ENCODE measurements at regions not wholly inside any gene's neighbourhood (a gene's known extent, or its start where the extent isn't known, plus 50 kb on each side); places are given as distances from the start of the nearest gene placed in this dataset.

- no peak overlapping the region for H3K27ac ChIP-seq (ENCODE audit: low read depth, low read length)
- DNase-seq (ENCODE audit: low read depth, low spot score), result no peak
- no peak overlapping the region for H3K4me3 ChIP-seq (ENCODE audit: low read depth, low read length)
- no peaks in the 10 kb centered on the region for H3K27me3 ChIP-seq (ENCODE audit: control insufficient read depth, insufficient read depth, low read length)
- H3K9me3 ChIP-seq (ENCODE audit: control insufficient read depth, insufficient read depth, low read length), result no peaks in the 10 kb centered on the region
- ChIA-PET CTCF (interaction anchor here (1.2 kb wide), 1 partner anchor 450 kb away, joined by 3 read pairs; no protein-coding TSS in a partner anchor), POLR2A (no interaction called here)
- TF ChIP-seq CTCF (IDR thresholded peaks at IDR 0.05; ENCODE audit: low read depth, low read length), result no peak
These were observed 179.2 kb upstream of the PDE3A start for GRCh38 chr12:20188930-20189653.

DNA sequence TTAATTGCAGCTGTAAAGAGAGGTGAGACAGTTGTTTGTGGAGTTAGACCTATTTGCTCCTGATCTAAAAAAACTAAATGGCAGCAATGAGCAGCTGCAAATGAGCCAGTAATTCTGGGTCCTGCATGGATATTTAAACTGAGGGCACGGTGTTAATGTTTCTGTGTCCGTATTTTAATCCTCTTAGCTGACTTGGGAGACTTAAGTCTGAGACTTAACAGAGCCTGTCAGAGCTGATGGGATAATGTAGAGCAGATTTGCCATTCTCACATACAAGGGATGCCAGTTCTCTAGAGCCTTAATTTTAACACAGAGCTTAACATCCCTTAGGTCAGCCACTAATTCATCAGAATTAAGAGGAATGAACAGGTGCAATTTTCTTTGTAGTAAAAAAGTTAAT is 178.6 kb upstream of the PDE3A start:
- no peaks in the 10 kb centered on the region for H3K9me3 ChIP-seq (ENCODE audit: control insufficient read depth, insufficient read depth, low read length)
- H3K27ac ChIP-seq (ENCODE audit: low read depth, low read length), result no peak overlapping the region
- POLR2A ChIA-PET, result no interaction called here
- CTCF ChIA-PET, result interaction anchor here (1.2 kb wide), 1 partner anchor 451 kb away, joined by 3 read pairs; no protein-coding TSS in a partner anchor
- no peak for DNase-seq (ENCODE audit: low read depth, low spot score)
- no peak for TF ChIP-seq CTCF (IDR thresholded peaks at IDR 0.05; ENCODE audit: low read depth, low read length)
- H3K27me3 ChIP-seq (ENCODE audit: control insufficient read depth, insufficient read depth, low read length), result no peaks in the 10 kb centered on the region
- no peak overlapping the region for H3K4me3 ChIP-seq (ENCODE audit: low read depth, low read length)

DNA sequence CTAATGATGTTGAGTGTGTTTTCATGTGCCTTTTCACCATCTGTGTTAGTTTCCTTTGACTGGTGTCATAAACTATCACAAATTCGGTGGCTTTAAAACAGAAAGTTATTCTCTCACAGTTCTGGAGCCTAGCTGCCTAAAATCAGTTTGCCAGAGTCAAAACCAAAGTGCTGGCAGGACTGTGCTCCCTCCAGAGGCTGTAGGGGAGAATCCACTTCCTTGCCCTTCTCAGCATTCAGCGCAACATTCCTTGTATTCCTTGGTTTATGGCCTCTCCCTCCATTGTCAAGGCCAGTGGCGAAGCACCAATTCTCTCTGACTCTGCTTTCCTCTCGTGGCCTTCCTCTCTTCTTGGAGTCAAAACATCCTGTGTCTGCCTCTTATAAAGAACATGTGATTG is 174.2 kb upstream of the PDE3A start:
- Histone ChIP-seq H3K4me3 (ENCODE audit: low read depth, low read length) (no peak overlapping the region), H3K9me3 (ENCODE audit: control insufficient read depth, insufficient read depth, low read length) (no peaks in the 10 kb centered on the region), H3K27ac (ENCODE audit: low read depth, low read length) (no peak overlapping the region), H3K27me3 (ENCODE audit: control insufficient read depth, insufficient read depth, low read length) (no peaks in the 10 kb centered on the region)
- ChIA-PET POLR2A (no interaction called here), CTCF (interaction anchor here (1.3 kb wide), 1 partner anchor 456 kb away, joined by 3 read pairs; no protein-coding TSS in a partner anchor)
- TF ChIP-seq CTCF (IDR thresholded peaks at IDR 0.05; ENCODE audit: low read depth, low read length), result peak; percentile 43
- no peak for DNase-seq (ENCODE audit: low read depth, low spot score)

DNA sequence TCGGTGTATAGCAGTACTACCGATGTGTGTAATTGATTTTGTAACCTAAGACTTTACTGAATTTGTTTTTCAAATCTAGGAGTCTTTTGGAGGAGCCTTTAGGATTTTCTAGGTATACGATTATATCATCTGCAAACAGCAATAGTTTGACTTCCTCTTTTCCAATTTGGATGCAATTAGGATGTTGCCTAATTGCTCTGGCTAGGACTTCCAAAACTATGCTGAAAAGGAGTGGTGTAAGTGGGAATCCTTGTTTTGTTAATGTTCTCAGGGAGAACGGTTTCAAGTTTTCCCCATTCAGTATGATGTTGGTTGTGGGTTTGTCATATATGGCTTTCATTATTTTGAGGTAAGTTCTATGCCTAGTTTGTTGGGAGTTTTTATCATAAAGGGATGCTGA is 171.6 kb upstream of the PDE3A start:
- CTCF ChIA-PET, result interaction anchor here (0.5 kb wide), 1 partner anchor 213 kb away, joined by 5 read pairs; no protein-coding TSS in a partner anchor

More for the DNA sequence above, 171.6 kb upstream of the PDE3A start:
- no peak for TF ChIP-seq CTCF (IDR thresholded peaks at IDR 0.05; ENCODE audit: low read depth, low read length)
- Histone ChIP-seq H3K27ac (ENCODE audit: low read depth, low read length) (no peak overlapping the region), H3K4me3 (ENCODE audit: low read depth, low read length) (no peak overlapping the region), H3K27me3 (ENCODE audit: control insufficient read depth, insufficient read depth, low read length) (no peaks in the 10 kb centered on the region), H3K9me3 (ENCODE audit: control insufficient read depth, insufficient read depth, low read length) (no peaks in the 10 kb centered on the region)
- no peak for DNase-seq (ENCODE audit: low read depth, low spot score)
- POLR2A ChIA-PET, result no interaction called here
